Cardiac septum (tissue), 1 donor: ENCODE measurements at regions not wholly inside any gene's neighbourhood (a gene's known extent, or its start where the extent isn't known, plus 50 kb on each side); places are given as distances from the start of the nearest gene placed in this dataset.

Experiments
- DNase-seq: peaks from one replicate; pipeline ENCODE4 v3.0.0-alpha.2; 2020; ENCODE audit warnings: low spot score
- intact Hi-C: fragments of 100-400 bp; cut with DNase I; formaldehyde crosslinking; loops from one replicate; pipeline ENCODE4 v1.14.0; 2022
- donor health status: DM: no; HTN: no; CAD: no.

- intact Hi-C loops, result no loop called here
- DNase-seq, result no peak
Observed at GRCh38 chr9:4435197-4435596, 55.1 kb upstream of the SLC1A1 start.

- no peak for DNase-seq
- intact Hi-C loops, result no loop called here
Observed at GRCh38 chr9:4433379-4433778, 56.9 kb upstream of the SLC1A1 start.

- DNase-seq, result no peak
- intact Hi-C loops, result no loop called here
Observed at GRCh38 chr9:4430432-4431261, 59.6 kb upstream of the SLC1A1 start.

- no peak for DNase-seq
- intact Hi-C loops, result no loop called here
Observed at GRCh38 chr9:4425319-4426045, 64.8 kb upstream of the SLC1A1 start.

- no peak for DNase-seq
- intact Hi-C loops, result no loop called here
Observed at GRCh38 chr9:4424891-4425290, 65.4 kb upstream of the SLC1A1 start.

GRCh38 chr9:4424038-4424437 lies 66.2 kb upstream of the SLC1A1 start:
- no peak for DNase-seq
- intact Hi-C loops, result no loop called here

GRCh38 chr9:4423207-4423610 lies 67.1 kb upstream of the SLC1A1 start:
- no peak for DNase-seq
- intact Hi-C loops, result no loop called here

GRCh38 chr9:4422495-4422894 lies 67.8 kb upstream of the SLC1A1 start:
- DNase-seq, result no peak
- intact Hi-C loops, result no loop called here

- DNase-seq, result no peak
- intact Hi-C loops, result no loop called here
Observed at GRCh38 chr9:4421847-4422246, 68.4 kb upstream of the SLC1A1 start.

GRCh38 chr9:4420351-4420750 lies 69.9 kb upstream of the SLC1A1 start:
- DNase-seq, result no peak
- intact Hi-C loops, result no loop called here

GRCh38 chr9:4417578-4418325 lies 72.5 kb upstream of the SLC1A1 start:
- DNase-seq, result no peak
- intact Hi-C loops, result no loop called here

- no peak for DNase-seq
- intact Hi-C loops, result no loop called here
Observed at GRCh38 chr9:4416467-4416866, 73.8 kb upstream of the SLC1A1 start.

- intact Hi-C loops, result no loop called here
- DNase-seq, result no peak
Observed at GRCh38 chr9:4415281-4415680, 75.0 kb upstream of the SLC1A1 start.

- intact Hi-C loops, result no loop called here
- DNase-seq, result no peak
Observed at GRCh38 chr9:4413856-4414255, 76.4 kb upstream of the SLC1A1 start.

- intact Hi-C loops, result no loop called here
- no peak for DNase-seq
Observed at GRCh38 chr9:4404156-4404555, 86.1 kb upstream of the SLC1A1 start.

GRCh38 chr9:4402501-4402900 lies 87.8 kb upstream of the SLC1A1 start:
- intact Hi-C loops, result no loop called here
- no peak for DNase-seq

GRCh38 chr9:4400731-4401130 lies 89.5 kb upstream of the SLC1A1 start:
- DNase-seq, result no peak
- intact Hi-C loops, result no loop called here

GRCh38 chr9:4397917-4398316 lies 92.4 kb upstream of the SLC1A1 start:
- no peak for DNase-seq
- intact Hi-C loops, result no loop called here

- intact Hi-C loops, result no loop called here
- no peak for DNase-seq
Observed at GRCh38 chr9:4393806-4394523, 94.1 kb upstream of the GLIS3 start.

- intact Hi-C loops, result loop anchor here (10.0 kb wide), 1 partner anchor 365 kb away; no protein-coding TSS in a partner anchor
- DNase-seq, result no peak
Observed at GRCh38 chr9:4389755-4390154, 89.9 kb upstream of the GLIS3 start.
